ENCODE measurements at regions not wholly inside any gene's neighbourhood (a gene's known extent, or its start where the extent isn't known, plus 50 kb on each side); places are given as distances from the start of the nearest gene placed in this dataset.

DNA sequence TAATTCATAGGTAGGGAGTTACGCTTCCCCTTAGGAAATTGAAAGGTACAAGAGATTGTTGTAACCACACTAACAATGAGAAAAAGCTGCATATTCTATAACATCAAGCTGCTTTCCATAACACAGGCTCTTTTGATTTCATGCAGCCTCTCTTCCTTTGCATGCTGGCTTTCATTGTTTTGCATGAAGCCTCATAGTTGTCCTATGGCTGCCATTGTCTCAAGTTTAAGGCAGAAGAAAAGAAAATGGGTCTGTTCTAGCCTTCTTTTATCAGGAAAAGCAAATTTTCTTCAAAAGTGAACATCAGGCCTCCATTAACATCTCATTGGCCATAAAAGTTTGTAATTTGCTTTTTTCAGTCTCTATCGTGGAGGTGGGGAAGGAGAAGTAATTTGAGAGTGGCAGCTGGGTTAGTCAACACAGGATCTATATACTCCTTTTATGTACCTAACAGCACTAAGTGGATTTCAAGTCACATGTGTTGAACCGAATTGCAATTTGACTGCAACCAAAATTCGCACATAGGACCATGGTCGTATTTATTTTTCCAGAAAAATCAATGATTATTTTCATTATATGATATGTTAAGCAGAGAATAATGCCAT, 248.5 kb upstream of the RND3 start:
- TF ChIP-seq, protein P1, sequence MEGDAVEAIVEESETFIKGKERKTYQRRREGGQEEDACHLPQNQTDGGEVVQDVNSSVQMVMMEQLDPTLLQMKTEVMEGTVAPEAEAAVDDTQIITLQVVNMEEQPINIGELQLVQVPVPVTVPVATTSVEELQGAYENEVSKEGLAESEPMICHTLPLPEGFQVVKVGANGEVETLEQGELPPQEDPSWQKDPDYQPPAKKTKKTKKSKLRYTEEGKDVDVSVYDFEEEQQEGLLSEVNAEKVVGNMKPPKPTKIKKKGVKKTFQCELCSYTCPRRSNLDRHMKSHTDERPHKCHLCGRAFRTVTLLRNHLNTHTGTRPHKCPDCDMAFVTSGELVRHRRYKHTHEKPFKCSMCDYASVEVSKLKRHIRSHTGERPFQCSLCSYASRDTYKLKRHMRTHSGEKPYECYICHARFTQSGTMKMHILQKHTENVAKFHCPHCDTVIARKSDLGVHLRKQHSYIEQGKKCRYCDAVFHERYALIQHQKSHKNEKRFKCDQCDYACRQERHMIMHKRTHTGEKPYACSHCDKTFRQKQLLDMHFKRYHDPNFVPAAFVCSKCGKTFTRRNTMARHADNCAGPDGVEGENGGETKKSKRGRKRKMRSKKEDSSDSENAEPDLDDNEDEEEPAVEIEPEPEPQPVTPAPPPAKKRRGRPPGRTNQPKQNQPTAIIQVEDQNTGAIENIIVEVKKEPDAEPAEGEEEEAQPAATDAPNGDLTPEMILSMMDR (IDR thresholded peaks at IDR 0.05): no peak
- TF ChIP-seq POLR2A (IDR thresholded peaks at IDR 0.05): no peak

Data from esophagus squamous epithelium (tissue), 4 donors.